ENCODE measurements at regions not wholly inside any gene's neighbourhood (a gene's known extent, or its start where the extent isn't known, plus 50 kb on each side); places are given as distances from the start of the nearest gene placed in this dataset.
"Not testable (repeated sequence)": the region's sequence is repeated elsewhere in the genome, so short reads cannot be mapped to it uniquely, and the experiment has no call there.

DNA sequence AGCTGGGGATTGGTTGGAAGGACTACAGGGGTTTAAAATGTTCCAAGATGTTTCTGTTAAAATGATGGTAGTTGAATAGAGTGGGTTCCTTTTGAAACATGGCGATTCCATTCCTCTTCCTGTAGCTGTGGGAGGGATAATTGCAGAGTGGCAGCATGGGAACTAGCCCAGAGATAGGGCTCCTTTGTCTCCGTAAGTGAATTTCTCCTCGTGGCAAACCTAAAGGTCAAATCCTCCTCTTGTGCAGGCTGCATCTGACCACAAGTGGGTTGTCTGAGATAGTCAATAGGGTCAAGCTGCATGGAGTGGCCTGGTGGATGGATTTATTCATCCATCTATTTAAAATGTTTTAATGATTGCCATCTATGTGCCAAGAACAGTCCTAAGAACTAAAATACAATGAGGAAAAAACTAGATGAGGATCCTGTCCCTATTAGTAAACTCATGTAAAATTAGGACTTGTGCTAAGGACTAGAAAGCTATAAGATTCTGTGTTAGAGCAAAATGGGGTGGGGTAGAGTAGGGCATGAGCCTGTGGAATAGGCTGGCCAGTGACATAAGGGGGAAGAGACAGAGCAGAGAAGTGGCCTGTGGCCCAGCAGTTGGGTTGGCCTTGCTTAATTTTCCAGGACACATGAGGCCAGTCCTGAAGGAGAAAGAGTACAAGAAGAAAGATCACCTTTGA is 89.1 kb upstream of the IVNS1ABP start:
- DNase-seq (ENCODE audit: low read depth): no peak

DNA sequence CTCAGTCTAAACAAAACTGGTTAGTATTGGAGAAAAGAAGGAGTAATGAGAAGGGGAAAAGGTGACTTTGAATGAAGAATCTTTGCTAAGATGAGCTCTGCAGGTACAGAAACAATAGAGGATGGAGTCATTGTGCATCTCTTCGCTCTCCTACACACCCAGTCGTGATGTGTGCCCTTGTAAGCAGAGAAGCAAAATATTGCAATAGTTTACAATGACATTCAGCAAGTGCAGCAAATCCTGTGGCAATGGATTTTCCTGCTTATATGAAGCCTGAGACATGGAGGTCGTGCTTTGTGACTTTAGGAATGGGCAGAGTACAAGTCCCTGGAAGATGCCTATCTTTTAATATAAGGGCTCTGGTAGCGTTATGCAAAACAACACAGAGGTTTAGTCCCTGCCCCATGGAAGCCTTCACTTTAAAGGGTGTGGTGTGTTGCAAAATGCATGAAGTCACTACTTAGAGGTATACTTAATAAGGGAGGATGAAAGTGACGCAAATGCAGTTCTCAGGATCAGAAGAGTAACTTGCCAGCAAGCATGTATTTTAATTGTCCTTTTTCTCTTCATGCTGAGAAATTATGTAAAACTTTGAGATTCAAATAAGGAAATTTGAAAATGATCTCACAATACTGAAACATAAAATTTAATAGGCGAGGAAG is 88.0 kb upstream of the IVNS1ABP start:
- no peak for DNase-seq (ENCODE audit: low read depth)

DNA sequence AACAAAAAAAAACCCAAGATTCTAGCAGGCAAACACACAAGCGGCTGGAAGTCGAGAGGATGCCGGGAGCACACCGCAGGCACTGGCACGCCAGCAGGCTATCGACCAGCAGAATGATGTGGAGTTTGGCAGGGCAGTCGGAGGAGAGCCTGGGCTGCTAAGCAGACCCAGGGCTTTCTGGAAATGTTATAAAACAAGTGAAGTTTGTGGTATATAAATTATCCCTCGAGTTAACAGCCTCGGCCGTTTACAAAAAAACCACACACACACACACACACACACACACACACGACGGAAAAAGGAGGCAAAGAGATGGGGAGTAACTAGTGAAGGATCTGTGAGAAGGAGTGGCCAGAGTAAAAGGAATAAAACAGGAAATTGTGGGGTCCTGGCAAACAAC is 87.2 kb upstream of the IVNS1ABP start:
- no peak for DNase-seq (ENCODE audit: low read depth)

DNA sequence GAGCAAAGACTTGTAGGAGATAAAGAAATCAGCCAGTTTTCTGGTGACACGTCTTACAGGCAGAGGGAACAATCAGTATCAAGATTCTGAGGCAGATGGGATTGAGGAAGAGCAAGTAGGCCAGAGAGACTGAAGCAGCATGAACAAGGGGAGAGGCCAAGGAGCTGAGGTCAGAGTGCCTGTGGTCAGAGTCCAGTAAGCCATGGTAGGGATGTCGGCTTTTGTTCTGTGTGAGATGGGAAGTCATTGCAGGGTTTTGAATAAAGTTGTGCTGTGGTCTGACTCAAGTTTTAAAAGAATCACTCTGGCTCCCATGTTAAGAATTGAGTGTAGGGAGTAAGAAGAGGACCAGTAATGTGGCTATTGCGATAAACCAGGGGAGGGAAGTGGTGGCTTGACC is 85.9 kb upstream of the IVNS1ABP start:
- DNase-seq (ENCODE audit: low read depth): no peak

DNA sequence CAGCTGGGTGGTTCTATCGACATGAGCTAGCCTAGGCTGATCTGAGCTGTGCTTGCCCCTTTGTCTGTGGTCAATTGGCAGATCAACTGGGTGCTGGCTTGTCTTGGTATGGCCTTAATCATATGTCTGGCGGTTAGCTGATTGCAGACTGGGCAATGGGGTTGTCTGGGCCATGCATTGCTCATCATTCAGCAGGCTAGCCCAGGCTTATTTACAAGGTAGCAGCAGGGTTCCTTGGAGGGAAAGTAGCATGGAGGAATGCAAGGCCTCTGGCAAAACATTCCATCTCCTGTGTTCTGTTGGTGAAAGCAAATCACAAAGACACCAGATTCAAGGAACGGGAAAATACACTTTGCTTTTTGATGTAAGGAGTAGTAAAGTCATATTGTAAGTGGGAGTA is 84.0 kb upstream of the IVNS1ABP start:
- DNase-seq (ENCODE audit: low read depth): peak; percentile 76

DNA sequence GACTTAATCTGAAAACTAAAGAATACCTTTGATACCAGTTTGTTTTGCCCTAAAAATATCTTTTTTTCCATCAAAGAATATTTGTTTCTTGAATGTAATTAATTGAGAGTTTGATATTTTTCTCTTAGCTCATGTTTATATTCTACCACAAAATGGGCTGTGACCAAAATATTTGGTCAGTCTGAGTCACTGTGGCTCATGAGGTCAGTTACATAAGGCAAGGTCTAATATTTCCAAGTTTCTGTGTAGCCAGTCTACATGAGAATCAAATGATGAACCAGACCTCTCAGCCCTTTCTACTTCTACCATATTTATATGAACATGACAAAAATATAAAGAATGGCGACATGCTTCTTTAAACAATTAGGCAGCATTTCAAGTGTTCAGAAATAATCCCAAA is 83.0 kb upstream of the IVNS1ABP start:
- peak; percentile 63 for DNase-seq (ENCODE audit: low read depth)

DNA sequence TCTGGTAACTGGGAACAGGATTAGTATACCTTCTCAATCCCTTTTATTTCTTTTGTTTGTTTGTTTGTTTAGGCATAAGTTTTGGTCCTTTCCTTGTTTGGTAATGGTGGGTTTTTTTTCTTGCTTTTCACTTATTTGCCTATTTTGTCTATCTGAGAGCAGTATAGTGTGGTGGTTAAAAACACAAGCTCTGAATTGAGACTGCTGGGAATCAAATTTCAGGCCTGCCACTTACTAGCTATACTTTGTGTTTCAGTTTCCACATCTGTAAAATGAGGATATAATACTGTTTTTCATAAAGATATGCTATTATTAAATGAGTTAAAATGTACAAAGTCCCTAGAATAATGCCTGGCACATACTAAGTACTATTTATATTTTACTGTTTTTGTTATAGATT is 81.6 kb upstream of the IVNS1ABP start:
- DNase-seq (ENCODE audit: low read depth): no peak

DNA sequence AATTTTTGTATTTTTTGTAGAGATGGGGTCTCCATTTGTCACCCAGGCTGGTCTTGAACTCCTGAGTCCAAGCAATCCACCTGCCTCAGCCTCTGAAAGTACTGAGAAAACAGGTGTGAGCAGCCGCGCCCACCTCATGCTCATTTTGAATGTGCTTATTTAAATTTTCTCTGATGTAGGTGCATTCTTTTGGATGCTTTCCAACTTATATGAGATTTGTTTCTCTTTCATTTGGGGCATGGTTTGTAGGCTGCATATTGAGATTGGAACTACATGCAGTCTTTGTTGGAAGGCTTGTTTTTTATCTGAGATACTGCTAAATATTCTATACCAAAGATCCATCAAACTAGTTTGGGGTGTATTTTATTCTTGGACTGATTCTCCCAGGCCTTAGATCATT is 81.0 kb upstream of the IVNS1ABP start:
- no peak for DNase-seq (ENCODE audit: low read depth)

DNA sequence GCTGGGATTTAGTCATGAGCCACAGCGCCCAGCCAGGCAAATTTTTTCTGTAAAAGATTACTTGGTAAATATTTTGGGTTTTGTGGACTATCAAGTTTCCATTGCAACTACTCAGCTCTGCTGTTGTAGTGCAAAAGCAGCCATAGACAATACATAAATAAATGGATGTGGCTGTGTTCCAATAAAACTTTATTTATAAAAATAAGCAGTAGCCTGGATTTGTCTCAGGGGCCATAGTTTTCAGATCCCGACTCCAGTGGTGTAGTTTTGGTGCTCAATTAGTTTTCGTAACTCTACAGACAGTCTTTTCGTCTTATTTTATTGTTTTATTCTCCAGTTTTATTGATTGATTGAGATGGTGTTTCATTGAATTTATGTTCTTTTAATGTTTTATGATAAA is 80.1 kb upstream of the IVNS1ABP start:
- no peak for DNase-seq (ENCODE audit: low read depth)

DNA sequence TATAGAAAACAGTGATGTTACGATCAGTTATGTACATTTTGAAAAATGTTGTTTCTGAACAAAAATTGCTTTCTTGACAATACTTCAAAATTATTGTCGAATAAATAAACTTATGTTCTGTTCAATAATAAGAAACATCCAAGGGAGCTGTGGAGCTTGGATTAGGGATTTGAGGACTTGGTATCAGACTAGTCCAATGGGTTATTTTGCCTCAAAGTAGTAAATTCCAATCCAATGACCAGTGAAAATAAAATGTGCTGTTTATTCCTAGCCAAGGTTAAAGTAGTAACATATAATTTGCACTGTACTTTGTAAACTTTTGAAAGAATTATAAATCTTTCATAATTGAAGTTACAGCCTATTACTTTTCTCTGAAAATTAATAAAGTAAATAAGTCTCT is 79.1 kb upstream of the IVNS1ABP start:
- DNase-seq (ENCODE audit: low read depth): no peak

DNA sequence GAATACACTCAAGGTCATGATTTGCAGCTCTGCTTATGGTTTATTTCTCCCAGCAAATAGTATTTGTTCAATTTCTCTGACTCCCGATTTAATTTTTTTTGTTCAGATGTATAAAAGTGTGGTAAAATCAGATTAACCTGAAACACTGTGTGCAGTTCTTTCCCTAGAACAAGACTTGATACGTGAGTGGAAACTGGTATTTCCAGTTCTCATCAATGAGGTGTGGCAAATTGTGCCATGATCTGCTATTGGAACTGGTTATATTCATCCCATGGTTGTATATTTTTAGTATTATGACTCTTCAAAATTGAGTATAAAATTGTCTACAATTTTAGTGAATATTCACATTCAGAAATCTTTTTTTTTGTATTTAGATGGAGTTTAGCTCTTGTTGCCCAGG is 76.8 kb upstream of the IVNS1ABP start:
- no peak for DNase-seq (ENCODE audit: low read depth)

DNA sequence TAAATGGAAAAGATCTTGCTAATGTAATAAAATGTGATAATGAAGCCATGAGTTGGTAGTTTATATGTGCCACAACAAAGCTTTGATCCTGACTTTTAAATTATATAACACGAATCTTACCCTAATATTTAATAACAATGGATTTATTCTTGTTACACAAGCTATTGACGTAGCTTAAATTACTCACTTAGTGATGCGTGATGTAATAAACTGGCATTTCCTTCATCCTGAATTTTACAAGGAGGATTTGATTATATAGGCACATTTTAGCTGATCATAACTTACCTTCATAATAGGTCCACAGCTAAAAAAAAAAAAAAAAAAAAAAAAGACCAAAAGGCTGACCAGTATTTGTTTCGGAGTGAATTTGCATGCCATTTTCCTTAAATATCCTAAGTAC is 76.2 kb upstream of the IVNS1ABP start:
- DNase-seq (ENCODE audit: low read depth): no peak

DNA sequence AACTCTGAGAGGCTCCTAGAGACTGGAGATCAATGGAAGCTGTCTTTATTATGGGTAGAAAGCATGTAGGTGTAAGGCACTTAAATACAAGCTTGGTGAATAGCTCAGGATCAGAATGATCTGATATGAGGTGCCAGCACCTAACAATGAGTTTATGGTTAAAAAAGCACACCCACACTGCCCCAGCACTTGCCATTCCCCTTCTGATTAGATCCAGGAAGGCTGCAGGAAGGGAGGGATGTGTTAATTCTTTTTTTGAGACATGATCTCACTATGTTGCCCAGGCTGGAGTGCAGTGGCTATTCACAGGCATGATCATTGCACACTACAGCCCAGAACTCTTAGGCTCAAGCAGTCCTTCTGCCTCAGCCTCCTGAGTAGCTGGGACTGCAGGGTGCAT is 71.8 kb upstream of the IVNS1ABP start:
- DNase-seq (ENCODE audit: low read depth): no peak

DNA sequence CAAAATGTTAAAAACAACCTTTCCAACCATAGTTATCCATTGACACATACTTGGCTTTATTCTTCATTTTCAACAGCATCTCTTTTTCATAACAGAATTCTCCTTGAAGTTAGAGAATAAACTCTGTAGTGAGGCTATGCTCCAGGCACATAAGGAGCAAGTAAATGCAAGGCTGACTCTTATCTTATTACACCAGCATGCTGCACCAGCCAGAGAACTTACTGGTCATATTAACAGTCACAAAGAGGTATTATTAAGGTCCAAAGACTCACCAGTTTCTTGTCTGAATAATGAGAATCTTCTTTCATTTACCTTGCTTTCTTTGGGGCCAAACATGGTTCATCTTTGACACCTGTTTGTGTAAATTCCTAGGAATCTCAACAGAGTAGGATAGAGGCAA is 71.3 kb upstream of the IVNS1ABP start:
- DNase-seq (ENCODE audit: low read depth): no peak

DNA sequence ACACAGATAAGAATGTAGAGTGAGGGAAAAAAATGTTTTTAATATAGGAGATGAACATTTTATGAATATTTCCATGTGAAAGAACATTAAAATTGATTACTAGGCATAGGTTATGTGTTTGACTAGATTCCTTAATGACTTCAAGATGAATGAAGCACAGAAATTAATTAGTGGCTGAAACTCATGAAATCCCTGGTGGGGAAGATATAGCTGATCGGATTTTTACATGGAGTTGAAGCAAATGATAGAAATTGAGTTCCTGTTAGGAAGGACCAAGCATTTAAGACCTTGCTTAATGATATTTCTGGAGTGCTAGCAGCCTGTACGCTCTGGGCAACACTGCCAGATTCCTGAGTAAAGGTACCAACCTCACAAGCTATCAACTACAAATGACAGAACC is 68.9 kb upstream of the IVNS1ABP start:
- no peak for DNase-seq (ENCODE audit: low read depth)

DNA sequence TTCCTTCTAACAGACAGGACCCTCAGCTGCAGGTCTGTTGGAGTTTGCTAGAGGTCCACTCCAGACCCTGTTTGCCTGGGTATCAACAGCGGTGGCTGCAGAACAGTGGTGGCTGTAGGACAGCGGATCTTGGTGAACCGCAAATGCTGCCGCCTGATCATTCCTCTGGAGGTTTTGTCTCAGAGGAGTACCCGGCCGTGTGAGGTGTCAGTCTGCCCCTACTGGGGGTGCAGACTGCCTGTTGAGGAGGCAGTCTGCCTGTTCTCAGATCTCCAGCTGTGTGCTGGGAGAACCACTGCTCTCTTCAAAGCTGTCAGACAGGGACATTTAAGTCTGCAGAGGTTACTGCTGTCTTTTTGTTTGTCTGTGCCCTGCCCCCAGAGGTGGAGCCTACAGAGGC is 66.8 kb upstream of the IVNS1ABP start:
- DNase-seq (ENCODE audit: low read depth): not testable (repeated sequence)

DNA sequence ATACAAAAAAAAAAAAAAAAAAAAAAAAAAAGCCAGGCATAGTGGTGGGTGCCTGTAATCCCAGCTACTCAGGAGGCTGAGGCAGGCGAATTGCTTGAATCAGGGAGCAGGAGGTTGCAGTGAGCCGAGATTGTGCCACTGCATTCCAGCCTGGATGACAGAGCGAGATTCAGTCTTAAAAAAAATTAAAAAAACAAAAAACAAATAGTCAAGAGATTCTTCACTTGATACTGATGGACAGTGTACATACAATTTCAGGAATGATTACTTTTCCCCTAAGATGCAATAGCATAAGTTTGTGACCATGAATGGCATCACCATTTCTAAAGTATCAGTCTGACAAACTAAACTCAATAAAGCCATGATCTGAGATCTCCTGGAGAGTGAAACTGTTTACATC is 60.8 kb upstream of the IVNS1ABP start:
- no peak for DNase-seq (ENCODE audit: low read depth)

DNA sequence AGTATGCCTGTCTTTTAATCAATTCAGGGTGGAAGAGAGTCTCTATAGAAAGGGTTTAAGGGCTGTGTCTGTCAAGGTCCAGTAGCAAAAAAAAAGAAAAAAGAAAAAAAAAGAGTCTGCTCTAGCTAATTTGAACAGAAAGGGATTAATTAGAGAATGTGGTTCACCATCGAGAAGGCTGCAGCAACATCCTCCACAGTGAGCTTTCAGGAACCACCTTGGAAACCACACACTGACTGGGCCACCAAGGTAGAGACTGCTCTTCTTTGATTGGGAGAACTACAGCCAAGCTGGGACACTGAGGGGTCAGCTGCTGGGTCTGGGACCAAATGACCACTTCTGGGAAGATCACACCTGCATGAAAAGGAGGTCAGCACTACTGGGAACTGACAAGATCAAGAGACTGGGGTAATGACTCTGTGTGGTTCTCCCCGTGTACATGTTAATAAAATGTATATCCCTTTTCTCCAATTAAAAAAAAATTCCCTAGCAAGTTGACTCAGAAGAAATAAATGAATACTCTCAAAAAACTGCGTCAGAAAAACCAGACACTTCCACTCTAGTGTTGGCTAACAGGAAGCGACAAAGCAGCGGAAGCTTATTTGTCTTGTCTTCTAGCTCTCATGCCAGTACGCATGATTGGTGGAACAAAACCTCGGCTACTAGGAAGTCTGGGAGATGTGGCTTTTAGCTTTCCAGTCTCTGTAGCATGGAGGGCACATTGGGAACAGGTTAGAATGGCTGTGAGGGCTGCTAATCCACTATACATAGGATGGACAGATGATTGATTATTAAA is 60.0 kb upstream of the IVNS1ABP start:
- DNase-seq (ENCODE audit: low read depth): peak; percentile 48

DNA sequence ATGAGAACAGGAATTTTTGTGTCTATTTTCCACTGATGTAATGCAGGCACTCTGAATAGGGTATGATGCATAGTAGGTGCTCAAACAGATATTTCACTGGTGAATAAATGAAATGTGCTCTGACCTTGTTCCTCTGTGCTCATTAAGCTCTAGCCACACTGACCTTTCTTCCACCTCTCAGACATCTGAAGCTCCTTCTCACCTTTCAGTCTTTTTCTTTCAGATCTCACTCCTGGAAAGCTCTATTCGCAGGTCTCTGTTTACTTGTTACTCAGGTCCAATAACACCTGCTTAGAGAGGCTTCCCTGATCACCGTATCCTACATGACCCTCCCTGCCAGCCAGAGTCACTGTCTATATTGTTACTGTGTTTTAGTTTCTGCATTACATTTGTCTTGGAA is 59.2 kb upstream of the IVNS1ABP start:
- no peak for DNase-seq (ENCODE audit: low read depth)

DNA sequence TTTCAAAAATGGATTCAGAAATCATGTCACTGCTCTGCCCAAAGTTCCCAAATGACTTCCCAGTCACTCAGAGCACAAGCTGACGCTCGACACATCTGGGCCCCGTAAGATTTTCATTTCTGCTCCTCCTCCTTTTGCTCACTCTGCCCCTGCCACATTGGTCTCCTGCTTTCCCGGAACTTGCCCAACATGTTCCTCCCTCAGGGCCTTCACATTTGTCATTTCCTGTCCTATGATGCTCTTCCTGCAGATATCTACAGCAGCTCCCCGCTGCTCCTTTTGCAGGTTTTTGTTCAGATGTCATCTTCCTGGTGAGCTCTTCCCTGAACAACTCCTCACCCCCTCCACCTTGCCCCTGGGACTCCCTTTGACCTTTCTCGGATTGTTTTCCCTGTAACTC is 58.5 kb upstream of the IVNS1ABP start:
- peak; percentile 17 for DNase-seq (ENCODE audit: low read depth)

DNA sequence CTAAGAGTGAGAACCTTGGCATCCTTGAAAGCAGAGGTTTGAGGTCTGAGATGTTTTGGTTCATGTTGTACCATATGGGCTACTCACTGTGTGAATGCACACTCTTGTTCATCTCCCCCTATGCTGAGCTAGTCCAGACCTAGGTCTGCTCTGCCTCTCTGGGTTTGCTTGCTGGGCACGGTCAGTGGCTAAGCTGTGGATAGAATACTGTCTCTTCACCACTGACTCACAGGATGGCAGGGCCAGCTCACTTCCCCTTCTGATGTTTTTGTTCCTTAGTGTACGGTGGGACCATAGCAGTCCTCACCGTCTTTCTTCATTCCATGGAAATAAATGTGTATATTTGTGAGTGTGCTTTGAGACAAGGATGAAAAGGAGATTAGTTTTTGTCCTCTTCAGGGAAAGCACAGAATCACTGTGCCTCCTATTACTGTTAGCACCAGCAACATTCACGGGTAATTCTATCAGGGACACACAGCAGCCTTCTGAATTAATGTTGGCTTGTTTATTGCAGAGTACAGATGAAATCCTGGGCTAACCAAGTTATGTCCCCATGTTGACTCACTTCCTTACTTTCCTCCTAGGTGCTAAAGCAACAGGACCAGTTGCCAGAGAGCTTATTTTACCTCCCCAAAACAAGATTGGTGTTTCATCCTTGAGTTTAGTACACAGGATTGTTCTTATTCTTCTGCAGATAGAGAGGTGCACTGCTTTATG is 56.9 kb upstream of the IVNS1ABP start:
- DNase-seq (ENCODE audit: low read depth): peak; percentile 77

DNA sequence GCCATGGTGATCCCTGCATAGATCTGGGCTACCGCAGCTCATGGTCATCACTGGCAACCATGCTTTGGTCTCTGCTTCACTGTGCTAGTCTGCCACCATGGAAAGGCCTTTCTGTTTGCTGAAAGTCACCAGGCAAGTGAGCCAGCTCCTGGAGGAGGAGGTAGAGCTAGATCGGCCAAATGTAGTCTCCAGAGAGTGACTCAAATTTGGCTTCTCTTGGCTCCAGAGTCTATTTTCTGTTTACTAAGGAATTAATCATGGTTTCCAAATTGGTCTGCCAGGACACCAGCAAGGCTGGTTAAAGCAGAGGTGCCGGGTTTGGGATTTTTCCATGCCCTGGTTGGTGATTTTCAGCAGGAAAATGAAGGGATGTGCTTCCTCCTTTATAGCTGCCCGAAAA is 52.7 kb upstream of the IVNS1ABP start:
- no peak for DNase-seq (ENCODE audit: low read depth)

All from Daoy (cell line).